DOHH2 (cell line): ENCODE measurements at regions not wholly inside any gene's neighbourhood (a gene's known extent, or its start where the extent isn't known, plus 50 kb on each side); places are given as distances from the start of the nearest gene placed in this dataset.
"Not testable (repeated sequence)": the region's sequence is repeated elsewhere in the genome, so short reads cannot be mapped to it uniquely, and the experiment has no call there.

Experiments
- H3F3A ChIP-seq: fragments of 200-600 bp; sonication (generic), shearing (Covaris generic); 2 replicates; pipeline ENCODE4 v1.6.0; 2016; ENCODE audit warnings: antibody characterized with exemption, mild to moderate bottlenecking; ENCODE audit not compliant: control insufficient read depth, insufficient read depth
- H3K27ac ChIP-seq: fragments of 200-600 bp; sonication (generic); 2 replicates; pipeline ENCODE4 v1.5.1; 2014; ENCODE audit warnings: low read depth, mild to moderate bottlenecking, low read length, moderate library complexity
- H3K27me3 ChIP-seq: fragments of 200-600 bp; sonication (generic); 2 replicates; pipeline ENCODE4 v1.6.1; 2014; ENCODE audit warnings: mild to moderate bottlenecking, low read length, mixed read lengths; ENCODE audit not compliant: control insufficient read depth
- H3K36me3 ChIP-seq: fragments of 200-600 bp; sonication (generic); 2 replicates; pipeline ENCODE4 v1.6.1; 2014; ENCODE audit warnings: mild to moderate bottlenecking, low read length, moderate library complexity, mixed read lengths; ENCODE audit not compliant: control insufficient read depth
- H3K4me1 ChIP-seq: fragments of 200-600 bp; sonication (generic); 2 replicates; pipeline ENCODE4 v1.6.1; 2014; ENCODE audit warnings: mild to moderate bottlenecking, low read length, mixed read lengths; ENCODE audit not compliant: control insufficient read depth
- H3K4me2 ChIP-seq: fragments of 200-600 bp; sonication (generic); 2 replicates; pipeline ENCODE4 v1.6.0; 2014; ENCODE audit warnings: mild to moderate bottlenecking, low read length, moderate library complexity
- H3K4me3 ChIP-seq: fragments of 200-600 bp; sonication (generic); 2 replicates; pipeline ENCODE4 v1.5.1; 2014; ENCODE audit warnings: mild to moderate bottlenecking, low read length, mixed read lengths
- H3K79me2 ChIP-seq: fragments of 200-600 bp; sonication (generic); 2 replicates; pipeline ENCODE4 v1.6.1; 2014; ENCODE audit warnings: mild to moderate bottlenecking, low read length, mixed read lengths; ENCODE audit not compliant: control insufficient read depth
- H3K9me2 ChIP-seq: fragments of 200-600 bp; sonication (generic); replicated peaks from 2 replicates; pipeline ENCODE4 v1.6.1; 2014; ENCODE audit warnings: mild to moderate bottlenecking, low read length, mixed read lengths; ENCODE audit not compliant: control insufficient read depth
- H3K9me3 ChIP-seq: fragments of 200-600 bp; sonication (generic); 2 replicates; pipeline ENCODE4 v1.6.1; 2014; ENCODE audit warnings: antibody characterized with exemption, low read length, mixed read lengths; ENCODE audit not compliant: control insufficient read depth, insufficient read depth
- H4K20me1 ChIP-seq: fragments of 200-600 bp; sonication (generic); 2 replicates; pipeline ENCODE4 v1.6.0; 2014; ENCODE audit warnings: low read depth, mild to moderate bottlenecking, antibody characterized with exemption, low read length, moderate library complexity; ENCODE audit not compliant: control insufficient read depth, insufficient read depth
- CTCF ChIP-seq: fragments of 200-600 bp; sonication (generic); IDR thresholded peaks from one replicate; pipeline ENCODE4 v1.5.1; 2014; ENCODE audit warnings: antibody characterized with exemption, mild to moderate bottlenecking, low read depth, low read length; ENCODE audit not compliant: poor library complexity, severe bottlenecking
- EZH2phosphoT487 ChIP-seq: fragments of 200-600 bp; sonication (generic); IDR thresholded peaks from 2 replicates; pipeline ENCODE4 v1.6.1; 2017; ENCODE audit warnings: borderline replicate concordance, mild to moderate bottlenecking, antibody characterized with exemption, low read length, moderate library complexity, mixed read lengths

GRCh38 chr2:16025876-16026640 lies 85.7 kb downstream of the MYCN start:
- no peak overlapping the region for H3K4me3 ChIP-seq
- H3K79me2 ChIP-seq: no peaks in the 10 kb centered on the region
- no peaks in the 10 kb centered on the region for H3K36me3 ChIP-seq
- H3K9me2 ChIP-seq: no peaks in the 10 kb centered on the region
- no peaks in the 10 kb centered on the region for H3K27me3 ChIP-seq
- H3F3A ChIP-seq: no peaks in the 10 kb centered on the region
- H3K9me3 ChIP-seq: no peaks in the 10 kb centered on the region
- no peaks in the 10 kb centered on the region for H3K4me1 ChIP-seq
- no peak overlapping the region for H3K4me2 ChIP-seq
- H4K20me1 ChIP-seq: no peaks in the 10 kb centered on the region
- TF ChIP-seq EZH2phosphoT487 (no peak), CTCF (no peak)
- H3K27ac ChIP-seq: no peak overlapping the region

GRCh38 chr2:16025211-16025875 lies 85.0 kb downstream of the MYCN start:
- no peaks in the 10 kb centered on the region for H3K4me1 ChIP-seq
- H3F3A ChIP-seq: no peaks in the 10 kb centered on the region
- no peak overlapping the region for H3K4me2 ChIP-seq
- H3K27ac ChIP-seq: no peak overlapping the region
- no peaks in the 10 kb centered on the region for H3K79me2 ChIP-seq
- H3K36me3 ChIP-seq: no peaks in the 10 kb centered on the region
- TF ChIP-seq CTCF: no peak
- TF ChIP-seq EZH2phosphoT487: no peak
- H3K9me3 ChIP-seq: no peaks in the 10 kb centered on the region
- no peaks in the 10 kb centered on the region for H3K9me2 ChIP-seq
- no peaks in the 10 kb centered on the region for H4K20me1 ChIP-seq
- no peaks in the 10 kb centered on the region for H3K27me3 ChIP-seq
- no peak overlapping the region for H3K4me3 ChIP-seq

GRCh38 chr2:16024628-16025027 lies 84.3 kb downstream of the MYCN start:
- not testable (repeated sequence) for H3K4me2 ChIP-seq, H3K27me3 ChIP-seq, H3K4me3 ChIP-seq, H3K36me3 ChIP-seq, H3K9me2 ChIP-seq, H3F3A ChIP-seq, H4K20me1 ChIP-seq, H3K79me2 ChIP-seq, H3K9me3 ChIP-seq, H3K27ac ChIP-seq, H3K4me1 ChIP-seq
